GM23248 (cell line): ENCODE measurements at regions not wholly inside any gene's neighbourhood (a gene's known extent, or its start where the extent isn't known, plus 50 kb on each side); places are given as distances from the start of the nearest gene placed in this dataset.

Source experiments
- EZH2 ChIP-seq: fragments of 200-600 bp; sonication (generic); IDR thresholded peaks from 2 replicates; pipeline ENCODE4 v1.6.1; 2018; ENCODE audit warnings: antibody characterized with exemption, mild to moderate bottlenecking; ENCODE audit not compliant: insufficient read depth, poor library complexity, severe bottlenecking
- EZH2phosphoT487 ChIP-seq: fragments of 200-600 bp; sonication (generic); IDR thresholded peaks from 2 replicates; pipeline ENCODE4 v1.6.1; 2018; ENCODE audit warnings: antibody characterized with exemption, moderate library complexity, mild to moderate bottlenecking, low read depth; ENCODE audit not compliant: insufficient read depth

- TF ChIP-seq EZH2 = no peak
- TF ChIP-seq EZH2phosphoT487 = no peak
Measured at GRCh38 chr2:114237331-114237730, 205.1 kb upstream of the DPP10 start.
